MCF 10A (cell line): ENCODE measurements at regions not wholly inside any gene's neighbourhood (a gene's known extent, or its start where the extent isn't known, plus 50 kb on each side); places are given as distances from the start of the nearest gene placed in this dataset.

Source experiments
- BruUV-seq: library from RNA; stranded (reverse); fragments of 400-500 nt; replicated peaks from 2 replicates; lab custom pipeline; 2021; lab: Mats Ljungman, UMichigan
- CTCF ChIA-PET: fragments of 300-600 bp; sonication (Branson Sonifier 250); formaldehyde crosslinking; extraction: SDS; loops from one replicate; lab custom pipeline; 2021; ENCODE audit warnings: antibody characterized with exemption, inconsistent platforms; lab: Yijun Ruan, JAX
- POLR2A ChIA-PET: fragments of 300-600, 350-650 bp; sonication (Branson Sonifier 250); formaldehyde crosslinking; extraction: SDS; loops from one replicate; lab custom pipeline; 2020; ENCODE audit warnings: antibody characterized with exemption, inconsistent platforms; lab: Yijun Ruan, JAX
- DNase-seq: peaks from one replicate; pipeline ENCODE4 v3.0.0-alpha.2; 2018; ENCODE audit not compliant: unreplicated experiment
- H3K27ac Mint-ChIP-seq: one replicate; pipeline ENCODE4 v1.8.0; 2022; ENCODE audit warnings: mild to moderate bottlenecking, low read depth, mixed read lengths; ENCODE audit not compliant: unreplicated experiment
- H3K27me3 Mint-ChIP-seq: one replicate; pipeline ENCODE4 v1.8.0; 2022; ENCODE audit warnings: mixed read lengths; ENCODE audit not compliant: insufficient read depth, unreplicated experiment
- H3K36me3 Mint-ChIP-seq: one replicate; pipeline ENCODE4 v1.8.0; 2022; ENCODE audit warnings: mild to moderate bottlenecking, moderate library complexity, mixed read lengths; ENCODE audit not compliant: insufficient read depth, unreplicated experiment
- H3K4me1 Mint-ChIP-seq: one replicate; pipeline ENCODE4 v1.8.0; 2022; ENCODE audit warnings: mixed read lengths; ENCODE audit not compliant: insufficient read depth, unreplicated experiment
- H3K4me3 Mint-ChIP-seq: one replicate; pipeline ENCODE4 v1.8.0; 2022; ENCODE audit warnings: mild to moderate bottlenecking, moderate library complexity, mixed read lengths; ENCODE audit not compliant: unreplicated experiment
- H3K9me3 Mint-ChIP-seq: one replicate; pipeline ENCODE4 v1.8.0; 2022; ENCODE audit warnings: mixed read lengths; ENCODE audit not compliant: unreplicated experiment
- CTCF ChIP-seq: fragments of 200-600 bp; IDR thresholded peaks from one replicate; pipeline ENCODE4 v1.8.0; 2022; ENCODE audit warnings: antibody characterized with exemption, mild to moderate bottlenecking; ENCODE audit not compliant: unreplicated experiment
- intact Hi-C: fragments of 100-400 bp; cut with micrococcal nuclease; formaldehyde crosslinking; loops from 2 replicates; pipeline ENCODE4 v1.14.1; 2022

- ChIA-PET POLR2A (no interaction called here), CTCF (interaction anchor here (0.6 kb wide), 1 partner anchor 13 kb away, joined by 5 read pairs; no protein-coding TSS in a partner anchor)
- H3K27me3 Mint-ChIP-seq = no peaks in the 10 kb centered on the region
- intact Hi-C loops = no loop called here
- no TSS peak for BruUV-seq
- TF ChIP-seq CTCF = no peak
- H3K36me3 Mint-ChIP-seq = no peaks in the 10 kb centered on the region
- peaks cover 7% of the 10 kb centered on the region for H3K9me3 Mint-ChIP-seq
- no peak overlapping the region for H3K4me3 Mint-ChIP-seq
- no peak for DNase-seq
- no peaks in the 10 kb centered on the region for H3K4me1 Mint-ChIP-seq
- no peak overlapping the region for H3K27ac Mint-ChIP-seq
Observed at GRCh38 chr1:163897412-163898155, 575.8 kb downstream of the NUF2 start.

GRCh38 chr1:163906283-163906682, 584.5 kb downstream of the NUF2 start:
- CTCF ChIA-PET = interaction anchor here (0.7 kb wide), 1 partner anchor 279 kb away, joined by 3 read pairs; no protein-coding TSS in a partner anchor
- no peak overlapping the region for H3K4me3 Mint-ChIP-seq
- H3K27me3 Mint-ChIP-seq = no peaks in the 10 kb centered on the region
- POLR2A ChIA-PET = interaction anchor here (0.6 kb wide), 1 partner anchor 776 kb away, joined by 3 read pairs; no protein-coding TSS in a partner anchor
- no peaks in the 10 kb centered on the region for H3K36me3 Mint-ChIP-seq
- DNase-seq = no peak
- no TSS peak for BruUV-seq
- no peak for TF ChIP-seq CTCF
- intact Hi-C loops = no loop called here
- H3K9me3 Mint-ChIP-seq = peaks cover 11% of the 10 kb centered on the region
- H3K4me1 Mint-ChIP-seq = no peaks in the 10 kb centered on the region
- H3K27ac Mint-ChIP-seq = no peak overlapping the region

GRCh38 chr1:163912170-163912884, 590.6 kb downstream of the NUF2 start:
- Mint-ChIP-seq H3K36me3 (no peaks in the 10 kb centered on the region), H3K4me1 (no peaks in the 10 kb centered on the region), H3K27ac (no peak overlapping the region), H3K27me3 (no peaks in the 10 kb centered on the region), H3K9me3 (no peaks in the 10 kb centered on the region), H3K4me3 (no peak overlapping the region)
- no peak for TF ChIP-seq CTCF
- BruUV-seq = no TSS peak
- ChIA-PET CTCF (interaction anchor here (0.8 kb wide), 1 partner anchor 97 kb away, joined by 3 read pairs; no protein-coding TSS in a partner anchor), POLR2A (no interaction called here)
- intact Hi-C loops = no loop called here
- DNase-seq = no peak

- BruUV-seq = no TSS peak
- intact Hi-C loops = no loop called here
- TF ChIP-seq CTCF = no peak
- H3K9me3 Mint-ChIP-seq = no peaks in the 10 kb centered on the region
- no peak overlapping the region for H3K27ac Mint-ChIP-seq
- no peaks in the 10 kb centered on the region for H3K27me3 Mint-ChIP-seq
- CTCF ChIA-PET = no interaction called here
- DNase-seq = no peak
- H3K4me1 Mint-ChIP-seq = no peaks in the 10 kb centered on the region
- no peak overlapping the region for H3K4me3 Mint-ChIP-seq
- POLR2A ChIA-PET = no interaction called here
- H3K36me3 Mint-ChIP-seq = no peaks in the 10 kb centered on the region
Observed at GRCh38 chr1:163914785-163915413, 593.1 kb downstream of the NUF2 start.
